COLO668 (cell line): ENCODE measurements at regions not wholly inside any gene's neighbourhood (a gene's known extent, or its start where the extent isn't known, plus 50 kb on each side); places are given as distances from the start of the nearest gene placed in this dataset.
A peak's percentile ranks its signal among the peaks of the same experiment; 100 is the strongest.
"Not testable (repeated sequence)": the region's sequence is repeated elsewhere in the genome, so short reads cannot be mapped to it uniquely, and the experiment has no call there.

Source experiments
- DNase-seq: peaks from one replicate; lab custom pipeline; 2025; ENCODE audit not compliant: unreplicated experiment; lab: John Stamatoyannopoulos, UW

GRCh38 chr7:132030086-132030568 is 473.7 kb upstream of the PODXL start:
- DNase-seq, result no peak

DNA sequence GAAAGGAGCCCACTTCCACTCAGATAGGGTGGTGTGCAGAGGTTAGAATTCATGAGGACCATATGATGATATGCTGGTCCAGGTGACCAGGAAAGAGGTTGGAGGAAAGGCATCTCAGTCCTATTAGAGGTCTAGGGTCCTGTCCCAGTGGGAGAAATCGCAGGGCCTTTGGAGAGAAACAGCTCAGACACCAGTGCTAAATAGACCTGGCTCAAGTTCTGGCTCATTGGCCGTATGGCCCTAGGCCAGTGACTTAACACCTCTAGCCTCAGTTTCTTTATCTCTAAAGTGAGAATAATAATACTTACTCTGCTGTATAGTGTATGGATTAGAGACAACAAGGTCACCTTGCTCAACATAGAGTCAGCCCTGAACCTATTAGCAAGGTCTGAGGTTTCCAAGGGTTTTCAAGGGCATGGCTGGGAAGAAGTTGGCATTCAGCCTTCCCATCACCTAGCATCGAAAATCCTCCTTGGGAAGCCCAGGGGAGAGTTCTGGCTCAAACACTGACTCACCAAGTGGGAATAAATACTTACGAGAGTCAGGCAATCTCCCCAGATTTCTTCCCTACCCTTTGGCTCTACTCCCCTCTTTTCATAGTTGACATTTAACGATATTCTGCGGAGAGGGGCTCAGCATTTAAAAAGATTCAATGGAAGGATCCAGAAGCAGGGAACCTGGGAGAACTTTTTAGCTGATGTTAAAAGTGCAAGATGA is 473.1 kb upstream of the PODXL start:
- no peak for DNase-seq

DNA sequence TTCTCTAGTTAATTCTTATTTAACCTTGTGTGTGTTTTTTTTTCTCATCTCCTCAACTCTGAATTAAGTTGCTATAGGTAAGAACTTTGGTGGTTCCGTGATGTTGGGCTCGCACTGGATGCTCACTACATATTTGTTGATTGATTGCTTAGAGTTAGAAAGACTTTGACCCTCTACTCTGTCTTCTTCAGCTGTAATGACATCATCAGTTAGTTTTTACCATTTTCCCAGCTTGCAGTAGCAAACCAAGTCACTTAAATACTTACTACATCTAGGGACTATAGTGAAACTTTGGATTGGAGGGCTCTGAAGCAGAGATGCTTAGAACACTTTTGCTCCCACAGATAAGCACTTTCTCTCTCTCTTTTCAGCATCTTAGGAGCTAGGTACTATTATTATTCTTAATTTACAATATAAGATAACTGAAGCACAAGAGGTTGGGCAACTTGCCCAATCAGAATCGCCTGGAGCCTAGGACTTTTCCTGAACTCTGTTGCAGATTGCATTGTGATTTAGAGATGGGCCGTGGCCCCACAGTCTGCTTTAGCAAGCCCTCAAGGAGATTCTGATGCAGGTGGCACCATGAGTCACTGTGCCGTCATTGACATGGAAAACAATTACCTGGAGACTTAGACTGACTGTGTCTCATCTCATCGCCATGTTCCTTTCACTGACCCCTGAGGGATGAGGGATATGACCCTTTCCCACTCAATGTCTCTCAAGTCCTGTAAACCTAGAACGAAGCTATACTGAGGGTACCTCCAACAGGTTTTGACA is 471.9 kb upstream of the PODXL start:
- no peak for DNase-seq

- no peak for DNase-seq
Observed at GRCh38 chr7:132024290-132024689, 467.9 kb upstream of the PODXL start.

DNA sequence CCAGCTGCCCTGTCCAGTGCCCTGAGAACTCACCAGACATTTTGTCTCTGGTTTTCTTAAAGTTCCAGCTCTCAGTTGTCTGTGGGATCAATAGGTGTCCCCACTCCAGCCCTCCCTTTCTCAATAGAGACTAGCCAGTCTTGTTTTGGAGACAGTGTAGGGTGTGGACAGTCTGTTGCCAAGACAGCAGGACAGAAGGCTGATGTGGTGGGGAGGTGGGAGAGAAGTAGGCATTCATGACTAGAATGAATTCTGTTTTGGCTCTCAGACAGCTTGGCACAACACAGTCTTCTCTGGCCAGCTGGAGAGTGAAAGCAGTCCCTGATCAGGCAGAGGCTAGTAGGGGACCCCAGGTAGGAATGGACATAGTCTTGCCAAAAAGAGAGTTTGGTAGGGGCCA is 467.0 kb upstream of the PODXL start:
- no peak for DNase-seq

DNA sequence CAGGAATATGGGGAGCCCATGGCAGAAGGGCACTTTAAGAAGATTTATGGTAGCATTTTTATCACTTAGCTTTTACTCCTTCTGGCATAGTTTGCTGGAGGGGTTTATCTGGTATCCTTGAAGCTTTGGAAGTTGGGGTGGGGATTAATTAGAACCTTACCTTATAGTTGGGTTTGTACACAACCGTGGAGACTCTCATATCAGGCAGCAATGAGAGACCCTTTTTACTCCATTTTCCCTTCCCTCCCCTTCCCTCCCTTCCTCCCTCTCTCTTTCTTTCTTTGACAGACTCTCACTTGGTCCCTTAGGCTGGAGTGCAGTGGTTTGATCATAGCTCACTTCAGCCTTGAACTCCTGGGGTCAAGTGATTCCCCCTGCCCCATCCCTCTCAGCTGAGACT is 465.8 kb upstream of the PODXL start:
- no peak for DNase-seq

DNA sequence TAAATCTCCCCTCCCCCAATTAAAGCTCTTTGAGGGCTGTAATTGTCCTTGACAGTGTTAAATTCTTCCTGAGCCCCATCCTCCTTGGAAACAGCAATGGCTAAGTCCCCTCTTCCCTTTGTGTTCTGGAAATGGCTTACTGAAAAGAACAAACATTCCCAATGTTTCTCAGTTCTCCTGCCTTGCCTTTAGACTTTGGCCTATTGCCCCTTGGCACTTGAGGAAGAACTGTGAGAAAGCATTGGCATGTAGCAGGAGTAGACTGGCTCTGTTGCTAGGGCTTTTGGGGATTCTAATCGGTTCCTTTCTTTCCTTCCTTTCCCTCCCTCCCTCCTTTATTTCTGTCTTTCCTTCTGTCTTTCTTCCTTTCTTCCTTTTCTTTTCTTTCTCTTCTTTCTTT is 463.3 kb upstream of the PODXL start:
- no peak for DNase-seq

GRCh38 chr7:132009778-132010177 is 453.4 kb upstream of the PODXL start:
- peak; percentile 9 for DNase-seq

DNA sequence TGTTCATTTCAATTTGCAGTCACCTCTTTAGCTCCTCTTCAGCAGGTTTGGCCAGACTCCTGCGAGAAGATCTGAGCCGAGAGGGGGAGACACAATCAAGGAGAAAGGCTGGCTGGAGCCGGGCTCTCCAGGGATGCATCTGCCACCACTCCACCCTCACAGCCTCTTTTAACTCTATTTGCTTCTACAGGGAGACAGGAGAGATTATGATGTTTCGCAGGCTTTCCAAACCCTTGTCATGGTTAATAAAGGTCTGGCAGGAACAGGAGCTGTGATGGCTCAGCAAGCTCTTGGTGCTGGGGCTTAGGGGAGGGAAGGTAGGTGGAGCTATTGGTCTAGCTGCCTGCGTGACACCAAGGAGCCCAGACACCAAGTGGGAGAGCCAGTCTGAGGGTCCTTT is 448.1 kb upstream of the PODXL start:
- no peak for DNase-seq

- DNase-seq, result no peak
Observed at GRCh38 chr7:132002343-132002968, 446.0 kb upstream of the PODXL start.

DNA sequence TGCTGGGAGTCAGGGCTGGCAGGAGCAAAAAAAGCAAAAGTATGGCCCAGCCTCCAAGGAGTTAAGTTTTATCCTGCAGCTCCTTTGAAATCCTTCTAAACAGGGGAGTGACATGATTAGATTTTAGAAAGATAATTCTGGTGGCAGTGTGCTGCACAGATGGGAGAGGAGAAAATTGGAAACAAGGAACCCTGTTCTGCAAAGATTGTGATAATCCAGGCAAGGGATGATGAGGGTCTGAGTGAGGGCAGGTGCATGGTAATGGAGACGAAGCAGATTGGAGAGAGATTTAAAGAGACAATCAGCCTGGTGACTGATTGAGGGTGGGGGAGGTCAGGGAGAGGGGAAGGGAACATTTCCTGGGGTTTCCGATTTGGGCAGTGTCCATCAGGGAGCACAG is 444.7 kb upstream of the PODXL start:
- DNase-seq, result no peak

DNA sequence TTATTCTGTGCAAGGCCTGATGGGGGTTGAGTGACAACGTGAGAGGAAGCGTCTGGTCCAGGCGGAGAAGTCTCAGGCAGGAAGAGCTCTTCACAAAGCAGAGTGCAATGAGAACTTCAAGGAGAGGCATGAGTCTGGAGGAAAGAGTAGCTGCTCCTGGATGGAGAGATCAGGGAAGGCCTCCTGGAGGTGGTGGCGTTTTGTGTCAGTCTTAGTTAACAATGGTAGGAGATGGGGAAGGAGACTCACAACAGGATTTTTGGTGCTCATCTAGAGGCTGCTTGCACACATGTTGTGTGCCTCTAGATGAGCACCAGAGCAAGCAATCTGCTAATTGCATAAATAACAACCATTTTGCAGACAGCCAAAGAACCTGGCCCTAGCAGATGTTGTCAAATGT is 442.8 kb upstream of the PODXL start:
- no peak for DNase-seq

DNA sequence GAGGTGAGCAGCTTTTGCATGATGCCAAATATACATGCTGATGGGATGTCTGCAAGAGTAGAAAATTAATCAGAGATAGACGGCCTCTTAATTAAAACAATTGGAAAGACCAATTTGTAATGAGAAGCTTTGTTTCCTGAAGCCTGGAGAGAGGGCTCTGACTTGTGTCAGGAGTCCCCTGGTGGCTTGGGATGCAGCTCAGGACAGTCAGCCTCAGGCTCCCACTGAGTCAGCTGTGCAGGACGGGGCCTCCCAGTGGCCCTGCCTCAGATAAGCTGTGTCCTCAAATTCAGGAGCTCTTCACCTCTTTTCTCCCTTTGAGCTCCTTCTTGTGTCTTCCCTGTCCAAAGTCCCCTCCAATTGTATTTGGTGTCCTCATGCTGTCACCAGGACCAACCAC is 438.9 kb upstream of the PODXL start:
- no peak for DNase-seq

GRCh38 chr7:131981069-131981468 is 424.6 kb upstream of the PODXL start:
- not testable (repeated sequence) for DNase-seq

- not testable (repeated sequence) for DNase-seq
Observed at GRCh38 chr7:131978118-131978517, 421.7 kb upstream of the PODXL start.

- DNase-seq, result no peak
Observed at GRCh38 chr7:131976411-131976810, 420.0 kb upstream of the PODXL start.

GRCh38 chr7:131974671-131975070 is 418.2 kb upstream of the PODXL start:
- no peak for DNase-seq

GRCh38 chr7:131972251-131972650 is 415.8 kb upstream of the PODXL start:
- DNase-seq, result no peak

DNA sequence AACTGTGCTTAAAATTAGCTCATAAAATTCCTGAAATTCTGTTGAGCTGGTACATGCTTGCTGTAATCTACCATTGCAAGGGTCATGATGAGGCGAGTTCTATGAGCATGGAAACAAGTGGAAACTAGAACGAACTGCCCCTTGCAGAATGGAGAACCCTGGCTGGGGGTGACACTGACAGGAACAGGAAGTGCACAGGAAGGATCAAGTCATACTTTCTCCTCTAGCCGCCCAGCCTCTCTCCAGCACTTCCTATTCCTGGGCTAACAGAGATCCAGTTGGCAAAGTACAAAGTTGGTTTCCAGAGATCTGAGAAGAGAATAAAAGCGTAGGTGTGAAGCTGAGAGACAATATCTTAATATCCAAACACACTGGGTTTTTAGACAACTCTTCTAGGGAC is 414.2 kb upstream of the PODXL start:
- no peak for DNase-seq

GRCh38 chr7:131969560-131969959 is 413.1 kb upstream of the PODXL start:
- no peak for DNase-seq

- no peak for DNase-seq
Observed at GRCh38 chr7:131967216-131967730, 410.8 kb upstream of the PODXL start.

GRCh38 chr7:131964203-131964602 is 407.8 kb upstream of the PODXL start:
- DNase-seq, result no peak
